ENCODE measurements at regions not wholly inside any gene's neighbourhood (a gene's known extent, or its start where the extent isn't known, plus 50 kb on each side); places are given as distances from the start of the nearest gene placed in this dataset.

GRCh38 chr5:157976429-157976828 lies 117.5 kb upstream of the CLINT1 start:
- no peak overlapping the region for H3K27ac ChIP-seq (ENCODE audit: control insufficient read depth, insufficient read depth, low read length)

DNA sequence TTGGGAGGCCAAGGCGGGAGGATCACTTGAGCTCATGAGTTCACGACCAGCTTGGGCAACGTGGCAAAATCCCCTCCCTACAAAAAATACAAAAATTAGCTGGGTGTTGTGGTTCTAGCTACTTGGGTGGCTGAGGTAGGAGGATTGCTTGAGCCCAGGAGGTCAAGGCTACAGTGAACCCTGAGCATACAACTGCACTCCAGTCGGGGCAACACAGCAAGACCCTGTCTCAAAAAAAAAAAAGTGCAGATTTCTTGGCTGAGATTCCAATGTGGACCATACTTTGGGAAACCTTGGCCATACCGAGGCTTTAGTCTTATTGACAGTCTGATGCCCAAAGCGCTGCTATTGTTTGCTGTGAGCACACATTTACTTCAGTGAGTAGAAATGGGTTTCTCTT lies 113.6 kb upstream of the CLINT1 start:
- Histone ChIP-seq H3K27me3 (ENCODE audit: control insufficient read depth, extremely low read depth, insufficient read depth, low read length) (no peaks in the 10 kb centered on the region), H3K79me2 (ENCODE audit: control insufficient read depth, insufficient read depth, low read length) (no peaks in the 10 kb centered on the region), H3K4me1 (ENCODE audit: control insufficient read depth, extremely low read depth, insufficient read depth, low read length) (no peaks in the 10 kb centered on the region), H2AFZ (ENCODE audit: control insufficient read depth, low read length) (no peak overlapping the region), H3K4me2 (ENCODE audit: control insufficient read depth, extremely low read depth, insufficient read depth, low read depth, low read length) (no peak overlapping the region), H3K9me3 (ENCODE audit: control insufficient read depth, low read depth, low read length) (no peaks in the 10 kb centered on the region), H3K9me1 (ENCODE audit: control insufficient read depth, extremely low read depth, insufficient read depth, low read length) (no peaks in the 10 kb centered on the region), H3K36me3 (ENCODE audit: control insufficient read depth in 2 of 2, extremely low read depth in 1 of 2, insufficient read depth in 2 of 2, low read length in 2 of 2) (no peaks in the 10 kb centered on the region), H3K27ac (ENCODE audit: control insufficient read depth, insufficient read depth, low read length) (no peak overlapping the region), H3K9ac (ENCODE audit: control insufficient read depth, extremely low read depth, insufficient read depth, low read length) (no peak overlapping the region), H4K20me1 (ENCODE audit: control insufficient read depth, extremely low read depth, insufficient read depth, low read length) (no peaks in the 10 kb centered on the region), H3K4me3 (ENCODE audit: control insufficient read depth in 2 of 3, extremely low read depth in 1 of 3, insufficient read depth in 2 of 3, low read depth in 1 of 3, low read length in 3 of 3) (no peak overlapping the region)
- no peak for TF ChIP-seq EZH2 (IDR thresholded peaks at IDR 0.05; ENCODE audit: low read length)
- TF ChIP-seq, protein P1, sequence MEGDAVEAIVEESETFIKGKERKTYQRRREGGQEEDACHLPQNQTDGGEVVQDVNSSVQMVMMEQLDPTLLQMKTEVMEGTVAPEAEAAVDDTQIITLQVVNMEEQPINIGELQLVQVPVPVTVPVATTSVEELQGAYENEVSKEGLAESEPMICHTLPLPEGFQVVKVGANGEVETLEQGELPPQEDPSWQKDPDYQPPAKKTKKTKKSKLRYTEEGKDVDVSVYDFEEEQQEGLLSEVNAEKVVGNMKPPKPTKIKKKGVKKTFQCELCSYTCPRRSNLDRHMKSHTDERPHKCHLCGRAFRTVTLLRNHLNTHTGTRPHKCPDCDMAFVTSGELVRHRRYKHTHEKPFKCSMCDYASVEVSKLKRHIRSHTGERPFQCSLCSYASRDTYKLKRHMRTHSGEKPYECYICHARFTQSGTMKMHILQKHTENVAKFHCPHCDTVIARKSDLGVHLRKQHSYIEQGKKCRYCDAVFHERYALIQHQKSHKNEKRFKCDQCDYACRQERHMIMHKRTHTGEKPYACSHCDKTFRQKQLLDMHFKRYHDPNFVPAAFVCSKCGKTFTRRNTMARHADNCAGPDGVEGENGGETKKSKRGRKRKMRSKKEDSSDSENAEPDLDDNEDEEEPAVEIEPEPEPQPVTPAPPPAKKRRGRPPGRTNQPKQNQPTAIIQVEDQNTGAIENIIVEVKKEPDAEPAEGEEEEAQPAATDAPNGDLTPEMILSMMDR (optimal IDR thresholded peaks at IDR 0.05 in 1 of 3, IDR thresholded peaks at IDR 0.05 in 1 of 3, conservative IDR thresholded peaks at IDR 0.05 in 1 of 3; ENCODE audit: extremely low read depth in 1 of 3, insufficient read depth in 2 of 3, low read length in 3 of 3): no peak
- dilution Hi-C loops (cut with MboI; ENCODE audit: extremely low pct_ligation_motif_present, low sequenced_read_pairs): no loop called here
- DNase-seq (ENCODE audit: low read depth, low spot score): no peak
- no peak for FAIRE-seq

More at GRCh38 chr5:157976429-157976828, 117.5 kb upstream of the CLINT1 start:
- no peaks in the 10 kb centered on the region for H3K9me3 ChIP-seq (ENCODE audit: control insufficient read depth, low read depth, low read length)
- H3K79me2 ChIP-seq (ENCODE audit: control insufficient read depth, insufficient read depth, low read length): no peaks in the 10 kb centered on the region
- no peak overlapping the region for H3K4me2 ChIP-seq (ENCODE audit: control insufficient read depth, extremely low read depth, insufficient read depth, low read depth, low read length)
- FAIRE-seq: no peak
- H3K4me3 ChIP-seq (ENCODE audit: control insufficient read depth in 2 of 3, extremely low read depth in 1 of 3, insufficient read depth in 2 of 3, low read depth in 1 of 3, low read length in 3 of 3): no peak overlapping the region
- TF ChIP-seq EZH2 (IDR thresholded peaks at IDR 0.05; ENCODE audit: low read length): no peak
- TF ChIP-seq, protein P1 (optimal IDR thresholded peaks at IDR 0.05 in 1 of 3, IDR thresholded peaks at IDR 0.05 in 1 of 3, conservative IDR thresholded peaks at IDR 0.05 in 1 of 3; ENCODE audit: extremely low read depth in 1 of 3, insufficient read depth in 2 of 3, low read length in 3 of 3): no peak
- no peaks in the 10 kb centered on the region for H4K20me1 ChIP-seq (ENCODE audit: control insufficient read depth, extremely low read depth, insufficient read depth, low read length)
- H3K36me3 ChIP-seq (ENCODE audit: control insufficient read depth in 2 of 2, extremely low read depth in 1 of 2, insufficient read depth in 2 of 2, low read length in 2 of 2): no peaks in the 10 kb centered on the region
- dilution Hi-C loops (cut with MboI; ENCODE audit: extremely low pct_ligation_motif_present, low sequenced_read_pairs): no loop called here
- H3K4me1 ChIP-seq (ENCODE audit: control insufficient read depth, extremely low read depth, insufficient read depth, low read length): no peaks in the 10 kb centered on the region
- no peak overlapping the region for H2AFZ ChIP-seq (ENCODE audit: control insufficient read depth, low read length)
- H3K27me3 ChIP-seq (ENCODE audit: control insufficient read depth, extremely low read depth, insufficient read depth, low read length): no peaks in the 10 kb centered on the region
- DNase-seq (ENCODE audit: low read depth, low spot score): no peak
- H3K9ac ChIP-seq (ENCODE audit: control insufficient read depth, extremely low read depth, insufficient read depth, low read length): no peak overlapping the region
- no peaks in the 10 kb centered on the region for H3K9me1 ChIP-seq (ENCODE audit: control insufficient read depth, extremely low read depth, insufficient read depth, low read length)

Data from keratinocyte (primary cell).